ENCODE measurements at regions not wholly inside any gene's neighbourhood (a gene's known extent, or its start where the extent isn't known, plus 50 kb on each side); places are given as distances from the start of the nearest gene placed in this dataset.

- TF ChIP-seq ZNF462 (CRISPR knock-in tag; IDR thresholded peaks at IDR 0.05) (no peak), NANOG (IDR thresholded peaks at IDR 0.05; ENCODE audit: borderline replicate concordance) (no peak), ZNF331 (CRISPR knock-in tag; IDR thresholded peaks at IDR 0.05; ENCODE audit: low read depth) (no peak), STAT1 (IDR thresholded peaks at IDR 0.05; ENCODE audit: unreplicated experiment) (no peak), JUNB (IDR thresholded peaks at IDR 0.05; ENCODE audit: unreplicated experiment) (no peak), CREB1 (CRISPR knock-in tag; IDR thresholded peaks at IDR 0.05; ENCODE audit: low read depth) (no peak), ZNF114 (CRISPR knock-in tag; IDR thresholded peaks at IDR 0.05) (no peak), EZH2phosphoT487 (IDR thresholded peaks at IDR 0.05; ENCODE audit: unreplicated experiment) (no peak), EZH2 (IDR thresholded peaks at IDR 0.05; ENCODE audit: low read depth, unreplicated experiment) (no peak)
Observed at GRCh38 chr1:229023651-229024300, 247.1 kb upstream of the RAB4A start (continued).

GRCh38 chr1:229024528-229025130, 246.3 kb upstream of the RAB4A start:
- Histone ChIP-seq H3K4me3 (no peak overlapping the region), H3F3A (replicated peaks; ENCODE audit: low read depth) (0 out of 2 replicates have a peak, but pooled peaks cover 7% of the 10 kb centered on the region), H3K27ac (ENCODE audit: low read depth) (no peak overlapping the region), H3K4me1 (ENCODE audit: insufficient read depth) (peaks cover 38% of the 10 kb centered on the region), H4K20me1 (replicated peaks; ENCODE audit: insufficient read depth) (no peaks in the 10 kb centered on the region), H3K79me2 (replicated peaks; ENCODE audit: insufficient read depth) (no peaks in the 10 kb centered on the region), H3K27me3 (ENCODE audit: insufficient read depth) (peaks cover 9% of the 10 kb centered on the region; the same call in 1 of the 2 replicates), H3K36me3 (ENCODE audit: insufficient read depth) (no peaks in the 10 kb centered on the region), H2AFZ (no peak overlapping the region), H3K4me2 (no peak overlapping the region), H3K9me2 (ENCODE audit: insufficient read depth) (no peaks in the 10 kb centered on the region)
- ATAC-seq: no peak
- Mint-ChIP-seq H3K36me3 (ENCODE audit: low read depth) (no peaks in the 10 kb centered on the region), H3K9me3 (no peaks in the 10 kb centered on the region; the same call in 2 of the 3 replicates), H3K27me3 (ENCODE audit: insufficient read depth, low read depth, poor library complexity) (peaks cover 31% of the 10 kb centered on the region), H3K4me1 (peaks cover 36% of the 10 kb centered on the region), H3K4me3 (no peak overlapping the region), H3K27ac (no peak overlapping the region)
- DNase-seq (ENCODE audit: low spot score): no peak
- TF ChIP-seq ZNF114 (CRISPR knock-in tag; IDR thresholded peaks at IDR 0.05) (no peak), ETS1 (IDR thresholded peaks at IDR 0.05) (no peak), STAT1 (IDR thresholded peaks at IDR 0.05; ENCODE audit: unreplicated experiment) (no peak), EZH2phosphoT487 (IDR thresholded peaks at IDR 0.05; ENCODE audit: unreplicated experiment) (no peak), CREB1 (CRISPR knock-in tag; IDR thresholded peaks at IDR 0.05; ENCODE audit: low read depth) (no peak), POLR2AphosphoS5 (IDR thresholded peaks at IDR 0.05; ENCODE audit: low read depth) (no peak), JUNB (IDR thresholded peaks at IDR 0.05; ENCODE audit: unreplicated experiment) (no peak)

Data from GM23338 (cell line).